RWPE2 (cell line): ENCODE measurements at regions not wholly inside any gene's neighbourhood (a gene's known extent, or its start where the extent isn't known, plus 50 kb on each side); places are given as distances from the start of the nearest gene placed in this dataset.

ENCODE experiments used
- ATAC-seq: fragments of 200-7000 bp; cut with Tn5 transposase; 3 replicates; pipeline ENCODE4 v1.9.1; 2021; ENCODE audit warnings: low read depth
- DNase-seq: peaks from one replicate; pipeline ENCODE4 v3.0.0-alpha.2; 2020; ENCODE audit warnings: low spot score
- H3K27ac ChIP-seq: fragments of 450-650 bp; 2 replicates; pipeline ENCODE4 v1.5.1; 2017; ENCODE audit warnings: mild to moderate bottlenecking; ENCODE audit not compliant: poor library complexity, severe bottlenecking
- H3K27me3 ChIP-seq: fragments of 250-450 bp; sonication (Bioruptor Pico); 2 replicates; pipeline ENCODE4 v1.5.1; 2021; ENCODE audit warnings: mild to moderate bottlenecking, moderate library complexity; ENCODE audit not compliant: insufficient read depth, poor library complexity, severe bottlenecking
- H3K36me3 ChIP-seq: fragments of 250-450 bp; sonication (Bioruptor Pico); 2 replicates; pipeline ENCODE4 v1.5.1; 2020; ENCODE audit warnings: low read depth, mild to moderate bottlenecking, moderate library complexity
- H3K4me1 ChIP-seq: fragments of 250-450 bp; sonication (Bioruptor Pico); 2 replicates; pipeline ENCODE4 v1.5.1; 2021; ENCODE audit warnings: mild to moderate bottlenecking, moderate library complexity; ENCODE audit not compliant: insufficient read depth, poor library complexity, severe bottlenecking
- H3K4me3 ChIP-seq: fragments of 250-450 bp; sonication (Bioruptor Pico); 2 replicates; pipeline ENCODE4 v1.5.1; 2021; ENCODE audit warnings: mild to moderate bottlenecking, moderate library complexity; ENCODE audit not compliant: severe bottlenecking
- H3K9me3 ChIP-seq: fragments of 250-450 bp; sonication (Bioruptor Pico); 2 replicates; pipeline ENCODE4 v1.5.1; 2021; ENCODE audit warnings: mild to moderate bottlenecking, moderate library complexity; ENCODE audit not compliant: severe bottlenecking
- TF ChIP-seq, protein P1 (sequence below): fragments of 450-650 bp; IDR thresholded peaks from one replicate; pipeline ENCODE4 v1.5.1; 2017; ENCODE audit warnings: mild to moderate bottlenecking, moderate library complexity; ENCODE audit not compliant: poor library complexity, severe bottlenecking

DNA sequence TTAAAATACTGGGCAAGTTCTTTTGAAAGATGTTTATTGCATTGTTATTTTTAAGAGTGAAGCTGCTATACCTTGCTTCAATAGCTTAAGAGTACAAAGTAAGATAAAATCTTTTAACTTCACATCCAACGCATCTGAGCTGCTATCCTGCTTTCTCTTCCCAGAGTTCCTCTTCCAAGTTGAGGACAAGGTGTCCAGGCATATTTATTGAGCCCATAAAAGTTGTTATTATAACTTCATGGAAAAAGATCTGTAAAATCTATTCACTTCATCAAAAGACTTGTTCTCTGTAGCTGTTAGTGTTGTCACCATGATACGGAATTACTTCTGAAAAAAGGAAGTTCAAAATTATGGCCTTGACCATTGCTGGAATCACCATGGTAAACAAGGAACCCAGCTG, 306.2 kb upstream of the ELAVL2 start:
- no peak for DNase-seq
- TF ChIP-seq, protein P1, sequence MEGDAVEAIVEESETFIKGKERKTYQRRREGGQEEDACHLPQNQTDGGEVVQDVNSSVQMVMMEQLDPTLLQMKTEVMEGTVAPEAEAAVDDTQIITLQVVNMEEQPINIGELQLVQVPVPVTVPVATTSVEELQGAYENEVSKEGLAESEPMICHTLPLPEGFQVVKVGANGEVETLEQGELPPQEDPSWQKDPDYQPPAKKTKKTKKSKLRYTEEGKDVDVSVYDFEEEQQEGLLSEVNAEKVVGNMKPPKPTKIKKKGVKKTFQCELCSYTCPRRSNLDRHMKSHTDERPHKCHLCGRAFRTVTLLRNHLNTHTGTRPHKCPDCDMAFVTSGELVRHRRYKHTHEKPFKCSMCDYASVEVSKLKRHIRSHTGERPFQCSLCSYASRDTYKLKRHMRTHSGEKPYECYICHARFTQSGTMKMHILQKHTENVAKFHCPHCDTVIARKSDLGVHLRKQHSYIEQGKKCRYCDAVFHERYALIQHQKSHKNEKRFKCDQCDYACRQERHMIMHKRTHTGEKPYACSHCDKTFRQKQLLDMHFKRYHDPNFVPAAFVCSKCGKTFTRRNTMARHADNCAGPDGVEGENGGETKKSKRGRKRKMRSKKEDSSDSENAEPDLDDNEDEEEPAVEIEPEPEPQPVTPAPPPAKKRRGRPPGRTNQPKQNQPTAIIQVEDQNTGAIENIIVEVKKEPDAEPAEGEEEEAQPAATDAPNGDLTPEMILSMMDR = no peak
- no peak for ATAC-seq
- no peaks in the 10 kb centered on the region for H3K27me3 ChIP-seq
- H3K36me3 ChIP-seq = no peaks in the 10 kb centered on the region
- no peaks in the 10 kb centered on the region for H3K9me3 ChIP-seq
- no peaks in the 10 kb centered on the region for H3K4me1 ChIP-seq
- no peak overlapping the region for H3K27ac ChIP-seq
- H3K4me3 ChIP-seq = no peak overlapping the region

DNA sequence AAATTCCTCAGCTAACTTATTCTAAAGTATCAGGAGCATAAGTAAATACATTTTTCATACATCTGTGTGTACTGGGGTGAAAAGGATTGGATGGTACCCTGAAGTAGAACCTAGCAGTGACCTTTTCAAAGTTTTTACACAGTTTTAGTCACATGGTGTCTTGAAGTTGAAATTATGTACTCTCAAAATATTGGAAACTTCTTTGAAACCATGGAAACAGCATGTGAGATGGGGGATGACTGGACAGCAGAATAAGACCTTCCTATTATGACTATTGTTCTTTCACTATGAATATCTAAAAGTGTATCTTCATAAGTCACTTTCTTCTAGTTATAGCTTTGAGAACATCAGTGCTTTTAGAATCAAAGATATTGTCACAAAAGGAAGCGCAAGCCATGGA, 301.5 kb upstream of the ELAVL2 start:
- no peaks in the 10 kb centered on the region for H3K4me1 ChIP-seq
- TF ChIP-seq, protein P1 = no peak
- DNase-seq (no peak), ATAC-seq (no peak)
- H3K27ac ChIP-seq = no peak overlapping the region
- H3K36me3 ChIP-seq = no peaks in the 10 kb centered on the region
- no peaks in the 10 kb centered on the region for H3K9me3 ChIP-seq
- no peak overlapping the region for H3K4me3 ChIP-seq
- H3K27me3 ChIP-seq = no peaks in the 10 kb centered on the region

DNA sequence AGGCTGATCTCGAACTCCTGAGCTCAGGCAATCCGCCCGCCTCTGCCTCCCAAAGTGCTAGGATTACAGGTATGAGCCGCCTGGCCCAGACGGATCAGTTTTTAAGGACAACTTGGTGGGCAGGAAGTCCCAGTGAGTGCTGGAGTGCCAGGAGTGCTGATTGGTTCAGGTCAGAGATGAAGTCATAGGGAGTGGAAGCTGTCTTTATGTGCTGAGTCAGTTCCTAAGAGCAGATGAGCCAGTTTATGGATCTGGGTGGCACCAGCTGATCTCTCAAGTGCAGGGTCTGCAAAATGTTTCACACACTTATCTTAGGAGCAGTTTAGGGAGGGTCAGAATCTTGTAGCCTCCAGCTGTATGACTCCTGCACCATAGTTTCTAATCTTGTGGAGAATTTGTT, 292.1 kb upstream of the ELAVL2 start:
- Histone ChIP-seq H3K27me3 (no peaks in the 10 kb centered on the region), H3K4me3 (no peak overlapping the region), H3K27ac (no peak overlapping the region), H3K36me3 (no peaks in the 10 kb centered on the region), H3K9me3 (no peaks in the 10 kb centered on the region), H3K4me1 (no peaks in the 10 kb centered on the region)
- TF ChIP-seq, protein P1 = no peak
- ATAC-seq (no peak), DNase-seq (no peak)

DNA sequence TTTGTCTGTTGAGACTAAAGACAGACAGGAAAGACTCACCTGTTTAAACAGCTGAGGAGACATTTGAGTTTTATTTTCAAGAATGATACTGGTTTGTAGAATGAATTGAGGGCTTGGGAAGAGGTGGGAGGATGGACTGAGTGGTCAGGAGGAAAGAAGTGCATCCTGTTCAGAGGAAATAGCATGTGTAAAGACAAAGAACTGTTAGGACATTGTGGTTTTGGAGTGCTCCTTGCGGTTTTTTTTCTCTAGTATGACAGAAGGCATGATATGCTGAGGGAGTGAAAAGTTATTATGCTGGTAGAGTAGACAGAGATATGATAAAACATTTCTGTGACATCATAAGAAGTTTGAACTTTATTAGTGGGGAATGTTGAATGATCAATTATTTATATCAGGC, 270.7 kb upstream of the ELAVL2 start:
- ATAC-seq (no peak), DNase-seq (no peak)
- H3K36me3 ChIP-seq = no peaks in the 10 kb centered on the region
- H3K4me3 ChIP-seq = no peak overlapping the region
- no peaks in the 10 kb centered on the region for H3K4me1 ChIP-seq
- peaks cover 6% of the 10 kb centered on the region for H3K27me3 ChIP-seq
- no peak overlapping the region for H3K27ac ChIP-seq
- no peaks in the 10 kb centered on the region for H3K9me3 ChIP-seq
- TF ChIP-seq, protein P1 = no peak

DNA sequence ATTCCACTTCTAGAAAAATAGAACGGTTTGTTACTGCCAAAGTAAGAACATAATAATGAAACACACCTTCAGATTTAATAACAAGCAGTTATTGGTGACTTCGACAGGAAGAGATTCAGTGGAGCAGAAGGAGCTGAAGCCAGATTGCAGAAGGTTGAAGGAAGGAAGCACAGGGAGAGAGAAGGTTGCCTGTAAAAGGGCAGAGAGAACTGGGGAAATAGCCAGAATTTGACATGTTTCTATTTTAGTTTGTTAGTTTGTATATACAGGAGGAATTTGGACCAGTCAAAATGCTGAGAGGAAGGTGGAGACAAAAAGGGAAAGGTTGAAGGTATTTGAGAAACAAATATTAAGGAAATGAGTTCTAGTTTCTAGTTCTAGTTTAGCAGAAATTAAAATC, 269.2 kb upstream of the ELAVL2 start:
- ATAC-seq (no peak), DNase-seq (no peak)
- H3K4me1 ChIP-seq = no peaks in the 10 kb centered on the region
- H3K36me3 ChIP-seq = no peaks in the 10 kb centered on the region
- no peaks in the 10 kb centered on the region for H3K9me3 ChIP-seq
- TF ChIP-seq, protein P1 = no peak
- H3K27me3 ChIP-seq = peaks cover 6% of the 10 kb centered on the region
- no peak overlapping the region for H3K4me3 ChIP-seq
- H3K27ac ChIP-seq = no peak overlapping the region
